ENCODE measurements at regions not wholly inside any gene's neighbourhood (a gene's known extent, or its start where the extent isn't known, plus 50 kb on each side); places are given as distances from the start of the nearest gene placed in this dataset.

- no peak overlapping the region for H2BK20ac ChIP-seq (ENCODE audit: low read depth, low read length, poor library complexity, severe bottlenecking)
These were observed 131.3 kb downstream of the DCLK3 start for GRCh38 chr3:36633060-36633459.

More at GRCh38 chr3:36633060-36633459, 131.3 kb downstream of the DCLK3 start:
- H4K20me1 ChIP-seq (ENCODE audit: control insufficient read depth, insufficient read depth, insufficient read length), result no peaks in the 10 kb centered on the region
- no peaks in the 10 kb centered on the region for H3K27me3 ChIP-seq (ENCODE audit: insufficient read depth, low read length)
- no peak overlapping the region for H2AK5ac ChIP-seq (ENCODE audit: insufficient read length, low read length)
- 0 out of 7 replicates have a peak overlapping the region, but pooled peaks of 1 of the 3 experiments have one; percentile 4 for H3K27ac Mint-ChIP-seq
- no peak overlapping the region for H3K18ac ChIP-seq (ENCODE audit: insufficient read length, low read depth, low read length)
- no peak overlapping the region for H3T11ph ChIP-seq (ENCODE audit: low read length)
- no peak for TF ChIP-seq CTCF (conservative IDR thresholded peaks at IDR 0.05)
- no peak overlapping the region for H4K8ac ChIP-seq (replicated peaks; ENCODE audit: insufficient read length, low read depth, low read length)
- H2BK15ac ChIP-seq (ENCODE audit: low read depth, low read length), result no peak overlapping the region
- no peak overlapping the region for H2BK12ac ChIP-seq (ENCODE audit: insufficient read length, low read depth, low read length)
- no peak for DNase-seq
- H3K4me1 Mint-ChIP-seq, result peaks cover under 1 to 4% of the 10 kb centered on the region in 2 experiments; a peak in 3 of 4 replicates
- no peak overlapping the region for H3K4me3 Mint-ChIP-seq
- no peaks in the 10 kb centered on the region for H3K4me1 ChIP-seq (ENCODE audit: insufficient read depth, low read length)
- no peak overlapping the region for H4K91ac ChIP-seq (ENCODE audit: insufficient read length, low read depth, low read length)
- no peak overlapping the region for H3K27ac ChIP-seq (ENCODE audit: insufficient read length, low read depth, low read length)
- H2BK120ac ChIP-seq (ENCODE audit: low read depth, low read length, poor library complexity, severe bottlenecking), result no peak overlapping the region
- peaks cover 0 to 8% of the 10 kb centered on the region in 2 experiments; a peak in 3 of 5 replicates for H3K9me3 Mint-ChIP-seq
- no peak overlapping the region for H2BK5ac ChIP-seq (ENCODE audit: insufficient read length, low read length)
- no peaks in the 10 kb centered on the region for H3K79me2 ChIP-seq (ENCODE audit: insufficient read depth, low read length)
- H2AFZ ChIP-seq (ENCODE audit: low read length), result no peak overlapping the region
- H3K23ac ChIP-seq (ENCODE audit: insufficient read length, low read depth, low read length), result no peak overlapping the region
- H3K23me2 ChIP-seq (ENCODE audit: insufficient read length, low read depth, low read length, poor library complexity, severe bottlenecking), result no peaks in the 10 kb centered on the region
- H3K79me1 ChIP-seq (ENCODE audit: insufficient read depth, low read depth, low read length, poor library complexity, severe bottlenecking), result no peaks in the 10 kb centered on the region
- peaks cover 0 to 5% (median 0%) of the 10 kb centered on the region in 3 experiments; a peak in 2 of 7 replicates for H3K36me3 Mint-ChIP-seq (ENCODE audit: insufficient read depth in 1 of 3, low read depth in 3 of 3)
- H3K9me3 ChIP-seq (ENCODE audit: control insufficient read depth, low read depth, low read length), result no peaks in the 10 kb centered on the region
- no peak overlapping the region for H4K5ac ChIP-seq (ENCODE audit: insufficient read length, low read depth, low read length)
- WGBS (ENCODE audit: extremely low coverage, insufficient read length, low lambda C conversion rate), result no CpG with 5 or more reads among the region's 5 CpGs
- no peak overlapping the region for H3K4ac ChIP-seq (ENCODE audit: low read depth, low read length)
- H3K56ac ChIP-seq (ENCODE audit: insufficient read length, low read depth, low read length), result no peak overlapping the region
- no peak overlapping the region for H3K9ac ChIP-seq (ENCODE audit: extremely low read depth, insufficient read length, low read length)
- H3K14ac ChIP-seq (ENCODE audit: insufficient read depth, low read length), result no peak overlapping the region
- H3K4me2 ChIP-seq (ENCODE audit: insufficient read depth, insufficient read length, low read length), result no peak overlapping the region
- no peaks in the 10 kb centered on the region; the same call in 1 of the 2 replicates for H3K27me3 Mint-ChIP-seq (ENCODE audit: low read depth)

Measured in H9 (cell line).